ENCODE measurements at regions not wholly inside any gene's neighbourhood (a gene's known extent, or its start where the extent isn't known, plus 50 kb on each side); places are given as distances from the start of the nearest gene placed in this dataset.

- 39% methylated on average over 2 of the region's 2 CpGs for WGBS
- no peak overlapping the region for H3K4me3 ChIP-seq (ENCODE audit: low read depth in 1 of 3, low read length in 3 of 3)
- no peak for DNase-seq (ENCODE audit: low spot score)
- H3K36me3 ChIP-seq (ENCODE audit: control insufficient read depth in 4 of 4, insufficient read depth in 3 of 4, low read depth in 1 of 4, low read length in 3 of 4): no peaks in the 10 kb centered on the region
- H3K4me1 ChIP-seq (ENCODE audit: control insufficient read depth in 4 of 4, insufficient read depth in 4 of 4, low read length in 3 of 4): no peaks in the 10 kb centered on the region
- no peaks in the 10 kb centered on the region for H3K9me3 ChIP-seq (ENCODE audit: control insufficient read depth in 4 of 4, low read length in 3 of 4)
- H3K27ac ChIP-seq (ENCODE audit: low read depth in 1 of 2, low read length in 2 of 2): no peak overlapping the region
- TF ChIP-seq REST (IDR thresholded peaks at IDR 0.05): no peak
- TF ChIP-seq RAD21 (IDR thresholded peaks at IDR 0.05): peak in 1 of 2 donors; percentile 16
- no peak for TF ChIP-seq TAF1 (conservative IDR thresholded peaks at IDR 0.05)
- TF ChIP-seq SP1 (IDR thresholded peaks at IDR 0.05): no peak
- H3K9ac ChIP-seq (ENCODE audit: low read depth in 1 of 2, low read length in 2 of 2): no peak overlapping the region
- H3K27me3 ChIP-seq (ENCODE audit: control insufficient read depth in 4 of 4, insufficient read depth in 4 of 4, low read length in 3 of 4): no peaks in the 10 kb centered on the region
Observed at GRCh38 chr1:80155371-80155770, 1148.8 kb upstream of the ADGRL4 start.

- no peak for TF ChIP-seq RXRA (IDR thresholded peaks at IDR 0.05)
- TF ChIP-seq ZBTB33 (IDR thresholded peaks at IDR 0.05): no peak
- no peak for TF ChIP-seq CTCF (IDR thresholded peaks at IDR 0.05; ENCODE audit: low read depth, low read length, missing input control)
- no peak for TF ChIP-seq MAX (IDR thresholded peaks at IDR 0.05)
- no peak for TF ChIP-seq HNF4G (IDR thresholded peaks at IDR 0.05)
- no peak for TF ChIP-seq REST (IDR thresholded peaks at IDR 0.05)
- TF ChIP-seq RAD21 (IDR thresholded peaks at IDR 0.05): no peak
- no peak for TF ChIP-seq HNF4A (conservative IDR thresholded peaks at IDR 0.05)
- no peak for TF ChIP-seq FOXA1 (IDR thresholded peaks at IDR 0.05)
- no peak for TF ChIP-seq FOXA2 (IDR thresholded peaks at IDR 0.05)
- no peak for TF ChIP-seq TAF1 (conservative IDR thresholded peaks at IDR 0.05)
- no peak for TF ChIP-seq NR2F2 (IDR thresholded peaks at IDR 0.05)
- WGBS: 85% methylated on average over 5 of the region's 5 CpGs
- Histone ChIP-seq H3K36me3 (ENCODE audit: control insufficient read depth in 4 of 4, insufficient read depth in 3 of 4, low read depth in 1 of 4, low read length in 3 of 4) (no peaks in the 10 kb centered on the region), H3K4me3 (ENCODE audit: low read depth in 1 of 3, low read length in 3 of 3) (no peak overlapping the region), H3K4me1 (ENCODE audit: control insufficient read depth in 4 of 4, insufficient read depth in 4 of 4, low read length in 3 of 4) (no peaks in the 10 kb centered on the region), H3K9me3 (ENCODE audit: control insufficient read depth in 4 of 4, low read length in 3 of 4) (no peaks in the 10 kb centered on the region), H3K27ac (ENCODE audit: low read depth in 1 of 2, low read length in 2 of 2) (no peak overlapping the region), H3K27me3 (ENCODE audit: control insufficient read depth in 4 of 4, insufficient read depth in 4 of 4, low read length in 3 of 4) (no peaks in the 10 kb centered on the region), H3K9ac (ENCODE audit: low read depth in 1 of 2, low read length in 2 of 2) (no peak overlapping the region)
- DNase-seq (ENCODE audit: low spot score): no peak
Observed at GRCh38 chr1:80154176-80154575, 1147.6 kb upstream of the ADGRL4 start.

Data from liver (tissue), 8 donors.